GM21360 (cell line): ENCODE measurements at regions not wholly inside any gene's neighbourhood (a gene's known extent, or its start where the extent isn't known, plus 50 kb on each side); places are given as distances from the start of the nearest gene placed in this dataset.

ENCODE experiments used
- ATAC-seq: cut with Tn5 transposase; IDR thresholded peaks from one replicate; pipeline ENCODE4 v1.9.1; 2021; ENCODE audit warnings: mild to moderate bottlenecking, moderate library complexity; ENCODE audit not compliant: unreplicated experiment

GRCh38 chr21:27146268-27146667, 179.4 kb upstream of the ADAMTS5 start:
- ATAC-seq: no peak

- no peak for ATAC-seq
Observed at GRCh38 chr21:27145134-27145798, 178.4 kb upstream of the ADAMTS5 start.

DNA sequence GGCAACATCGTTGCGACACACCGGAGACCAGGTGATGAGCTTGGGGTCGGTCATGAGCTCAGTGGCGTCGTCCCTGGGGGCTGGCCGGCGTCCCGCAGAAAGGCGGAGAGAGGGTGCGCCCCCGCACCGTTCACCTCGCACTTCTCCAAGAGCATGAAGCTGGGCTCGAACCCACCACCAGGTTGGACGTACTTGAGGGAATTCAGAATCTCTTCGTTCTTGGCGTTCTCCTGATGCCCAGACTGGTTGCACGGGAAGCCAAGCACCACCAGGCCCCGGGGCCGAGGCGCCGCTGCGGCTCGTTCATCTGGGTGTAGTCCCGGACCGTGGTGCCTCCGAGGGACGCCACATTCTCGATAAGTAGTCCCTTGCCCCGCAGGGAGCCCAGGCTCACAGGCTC, 176.6 kb upstream of the ADAMTS5 start:
- ATAC-seq: no peak

DNA sequence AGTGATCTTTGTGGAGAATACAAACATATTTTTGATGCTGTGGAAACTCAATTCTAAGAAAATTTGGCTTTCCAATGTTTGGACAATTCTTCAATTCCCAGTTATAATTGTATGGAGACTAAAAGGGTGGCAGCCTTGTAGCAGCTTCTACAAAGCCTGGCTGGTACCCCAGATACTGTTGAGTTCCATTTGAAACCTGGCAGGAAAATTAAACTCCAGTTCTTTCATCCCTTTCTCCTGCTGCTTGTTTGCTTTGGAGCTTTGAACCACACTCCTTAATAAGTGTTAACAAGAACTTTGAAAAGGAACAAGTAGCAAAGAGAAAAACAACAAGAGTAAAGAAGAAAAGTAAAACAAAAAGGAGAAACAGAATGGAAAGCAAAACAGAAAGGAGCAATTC, 172.6 kb upstream of the ADAMTS5 start:
- no peak for ATAC-seq

DNA sequence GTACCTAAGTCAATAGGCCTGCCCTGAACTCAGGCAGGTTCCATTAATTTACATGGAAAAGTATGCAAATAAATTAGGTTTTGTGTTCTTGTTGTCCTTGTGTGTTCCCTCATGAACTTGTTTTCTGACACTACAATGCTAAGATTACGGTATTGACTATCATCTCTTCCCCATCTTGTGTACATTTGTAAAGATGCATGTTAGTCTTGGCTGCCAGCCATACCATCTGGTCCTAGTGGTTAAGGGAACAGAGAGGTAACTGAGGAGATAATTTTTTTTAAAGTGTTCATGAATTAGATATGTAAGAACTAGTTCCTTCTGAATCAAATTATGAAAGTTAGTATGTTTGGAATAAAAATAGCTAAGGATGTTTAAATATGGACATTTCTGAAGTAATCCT, 167.6 kb upstream of the ADAMTS5 start:
- no peak for ATAC-seq

DNA sequence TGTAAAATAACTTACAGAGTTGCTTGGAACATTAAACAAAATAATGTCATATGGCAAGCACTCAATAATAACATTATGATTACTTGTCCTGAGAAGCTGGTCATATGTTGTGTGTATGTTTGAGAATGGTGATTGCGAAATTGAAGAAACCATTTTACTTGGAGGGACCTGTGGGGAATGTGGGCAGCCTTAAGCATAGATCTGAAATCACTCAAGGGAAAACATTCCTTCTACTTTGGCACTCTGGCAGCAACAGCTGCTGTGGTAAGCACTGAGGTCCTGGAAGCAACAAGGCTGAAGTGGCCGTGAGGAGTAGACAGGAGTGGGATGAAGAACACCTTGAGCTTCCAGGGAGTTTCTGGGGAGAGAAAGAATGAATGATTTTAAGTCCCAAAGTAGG, 165.4 kb upstream of the ADAMTS5 start:
- no peak for ATAC-seq

GRCh38 chr21:27130154-27130553, 163.3 kb upstream of the ADAMTS5 start:
- no peak for ATAC-seq

DNA sequence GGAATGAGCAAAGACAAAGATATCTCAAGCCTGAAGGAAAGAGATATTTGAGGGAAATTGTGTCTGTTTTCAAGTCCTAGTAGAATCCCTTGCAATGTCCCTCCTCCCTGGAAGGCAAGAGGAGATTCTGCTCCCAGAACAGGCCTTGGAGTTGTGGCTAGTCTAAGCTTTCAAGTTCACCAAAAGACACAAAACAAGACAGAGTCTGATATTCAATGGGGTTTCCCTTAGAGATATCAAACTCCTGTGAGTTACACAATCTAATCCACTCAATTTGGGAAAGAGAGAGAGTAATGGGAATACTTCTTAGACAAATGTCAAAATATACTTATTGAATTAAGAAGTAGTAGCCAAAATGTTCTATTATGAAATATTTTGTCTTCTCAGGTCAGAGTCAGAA, 162.8 kb upstream of the ADAMTS5 start:
- no peak for ATAC-seq

GRCh38 chr21:27129215-27129614, 162.3 kb upstream of the ADAMTS5 start:
- ATAC-seq: no peak

- no peak for ATAC-seq
Observed at GRCh38 chr21:27126140-27126539, 159.3 kb upstream of the ADAMTS5 start.

GRCh38 chr21:27122686-27123085, 155.8 kb upstream of the ADAMTS5 start:
- ATAC-seq: no peak

DNA sequence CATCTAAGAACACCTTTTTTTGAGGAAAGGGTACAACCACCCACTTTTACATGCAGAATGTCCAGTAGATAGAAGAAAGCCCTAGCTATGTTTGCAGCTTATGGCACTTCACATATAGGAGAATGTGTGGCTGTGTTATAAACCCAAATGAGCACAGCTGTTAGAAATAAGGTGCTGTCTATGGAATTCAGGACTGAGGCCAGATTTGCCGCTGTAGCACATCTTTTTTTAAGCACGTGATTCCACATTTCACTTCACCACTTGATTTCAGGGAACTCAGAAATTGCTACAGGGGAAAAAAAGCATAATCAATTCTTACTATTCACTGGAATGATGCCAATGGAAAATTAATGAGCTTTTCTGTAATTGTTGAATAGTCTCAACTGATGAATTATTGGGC, 147.2 kb upstream of the ADAMTS5 start:
- no peak for ATAC-seq

DNA sequence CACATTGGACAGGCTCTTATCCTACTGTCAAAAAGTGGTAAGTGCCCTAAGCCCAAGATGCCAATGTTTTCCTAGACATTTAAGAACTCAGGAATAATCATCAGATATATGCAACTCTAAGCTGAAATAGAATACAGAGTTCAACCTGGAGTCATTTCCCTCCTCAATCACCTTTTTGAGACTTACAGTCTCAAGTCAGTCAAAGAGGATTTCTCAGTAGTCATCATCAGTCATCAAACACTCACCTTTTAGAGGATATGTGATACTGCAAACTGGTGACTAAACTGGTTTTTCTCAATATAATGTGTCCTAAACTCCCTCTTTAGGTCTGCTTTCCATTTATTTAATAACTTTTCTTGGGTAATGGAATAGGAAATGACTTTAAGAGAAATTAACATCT, 145.3 kb upstream of the ADAMTS5 start:
- no peak for ATAC-seq

DNA sequence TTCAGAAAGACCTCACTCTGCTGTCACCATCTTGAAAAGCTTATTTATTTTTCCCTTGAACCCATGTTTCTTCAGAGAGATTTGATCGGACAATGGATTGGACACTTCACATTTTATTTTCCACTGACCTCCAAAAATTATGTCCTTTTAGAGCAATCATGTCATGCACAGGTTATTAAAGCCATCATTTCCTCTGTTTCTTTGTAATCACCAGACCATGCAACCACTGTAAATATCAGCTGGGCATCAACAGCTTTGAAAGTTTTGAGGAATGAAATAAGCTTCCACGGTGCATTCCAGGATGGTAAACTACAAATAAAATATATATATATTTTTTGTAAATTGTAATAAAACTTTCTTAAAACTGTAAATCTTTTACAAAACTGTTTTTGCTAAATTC, 144.1 kb upstream of the ADAMTS5 start:
- ATAC-seq: no peak

DNA sequence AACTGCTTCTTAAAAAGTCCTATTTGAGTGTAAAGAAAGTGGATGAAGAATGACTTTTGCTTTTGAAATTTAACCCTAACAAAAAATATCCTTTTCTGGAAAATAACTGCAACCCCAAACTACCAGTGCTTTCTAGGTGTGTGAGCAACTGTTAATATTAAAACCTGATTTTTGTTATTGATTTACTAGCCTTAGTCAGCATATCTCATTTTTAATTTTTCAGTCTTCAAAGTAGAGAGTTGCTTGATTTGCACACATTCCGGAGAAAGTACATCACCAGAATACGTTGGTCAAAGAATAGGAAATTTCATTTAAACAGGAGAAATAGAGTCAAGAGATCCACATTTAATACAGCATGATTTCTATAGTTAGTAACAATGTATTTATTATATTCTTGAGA, 141.8 kb upstream of the ADAMTS5 start:
- ATAC-seq: no peak

DNA sequence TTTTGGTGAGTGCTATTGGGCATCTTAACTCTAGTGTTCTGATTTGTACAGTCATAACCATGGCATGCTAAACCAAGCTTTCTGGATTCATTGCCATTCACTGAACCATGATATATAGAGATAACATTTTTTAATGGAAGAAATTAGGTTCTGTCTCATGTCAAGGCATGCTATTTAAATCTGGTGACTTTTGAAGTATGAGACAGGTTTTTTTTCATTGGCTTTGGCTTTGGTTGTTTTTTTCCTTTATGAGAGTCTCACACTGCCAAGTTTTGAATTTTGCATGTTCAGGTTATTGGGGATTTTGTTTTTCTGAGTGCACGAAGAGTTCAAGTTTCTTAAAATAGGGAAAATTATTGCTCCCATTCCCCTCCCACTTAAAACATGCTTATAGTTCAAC, 141.3 kb upstream of the ADAMTS5 start:
- ATAC-seq: no peak

- ATAC-seq: no peak
Observed at GRCh38 chr21:27104846-27105431, 138.1 kb upstream of the ADAMTS5 start.

DNA sequence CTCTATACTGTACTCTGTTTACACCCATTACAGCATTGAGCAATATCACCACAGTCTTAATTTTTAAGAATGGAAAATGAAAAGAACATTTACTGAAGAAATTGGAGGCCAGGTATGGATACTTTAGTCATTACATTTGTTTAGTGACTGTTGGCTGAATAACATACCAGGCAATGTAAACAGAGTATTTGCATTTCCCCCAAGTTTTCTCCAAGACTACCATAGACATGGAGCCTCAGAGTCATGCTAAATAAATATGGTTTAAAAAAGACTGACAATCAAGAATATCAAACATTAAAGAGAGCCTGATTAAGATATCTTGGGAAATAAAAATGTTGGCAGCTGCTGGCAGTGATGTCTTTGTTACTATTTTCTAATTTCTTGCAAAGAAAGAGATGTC, 136.9 kb upstream of the ADAMTS5 start:
- no peak for ATAC-seq

DNA sequence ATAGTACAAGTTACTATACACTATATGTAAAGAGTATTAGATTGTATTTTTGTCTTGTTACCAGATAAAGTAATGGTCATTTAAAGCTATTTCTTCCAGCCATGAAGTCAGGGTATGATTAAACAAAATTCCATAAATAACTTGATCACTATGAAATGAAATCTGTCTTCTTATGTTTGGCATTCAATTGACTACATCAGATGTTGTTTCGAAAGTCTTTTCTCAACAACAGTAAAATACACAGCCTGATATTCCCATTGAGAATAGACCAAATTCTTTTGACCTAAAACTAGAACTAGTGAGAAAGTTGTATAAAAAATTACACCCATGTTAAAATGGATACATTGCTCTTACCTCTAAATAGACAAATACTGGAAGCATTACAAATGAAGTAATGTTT, 134.6 kb upstream of the ADAMTS5 start:
- ATAC-seq: no peak

DNA sequence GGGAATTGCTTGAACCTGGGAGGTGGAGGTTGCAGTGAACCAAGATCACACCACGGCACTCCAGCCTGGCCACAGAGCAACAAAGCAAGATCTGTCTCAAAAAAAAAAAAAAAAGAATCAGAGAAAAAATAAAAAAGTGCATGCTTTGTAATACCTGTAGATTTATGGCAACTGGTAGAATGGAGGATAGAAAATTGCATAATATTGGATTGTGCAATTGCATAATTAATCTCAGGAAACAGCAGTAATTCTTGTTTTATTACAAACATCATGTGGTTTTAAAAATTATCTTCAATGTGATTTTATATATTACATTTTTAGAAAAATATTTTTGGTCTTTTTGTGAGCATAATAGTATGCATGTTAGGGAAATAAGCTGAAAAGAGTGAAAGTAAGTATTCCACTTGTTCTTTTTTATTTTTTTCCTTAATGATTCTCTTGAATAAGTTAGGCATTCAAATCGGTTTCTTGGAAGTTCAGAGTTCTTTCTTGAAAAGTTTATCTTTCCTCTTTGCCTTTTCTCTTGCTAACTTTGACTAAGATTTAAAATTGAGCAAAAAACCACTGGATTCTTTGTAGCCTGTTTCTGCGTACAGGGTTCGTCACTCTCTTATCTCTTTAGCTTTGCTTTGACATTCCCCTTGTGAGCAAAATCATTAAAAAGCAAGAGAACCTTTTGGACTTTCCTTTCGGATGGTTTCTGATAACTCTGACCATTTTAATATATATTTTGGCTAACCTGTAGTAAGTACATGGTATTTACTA, 127.5 kb upstream of the ADAMTS5 start:
- no peak for ATAC-seq

DNA sequence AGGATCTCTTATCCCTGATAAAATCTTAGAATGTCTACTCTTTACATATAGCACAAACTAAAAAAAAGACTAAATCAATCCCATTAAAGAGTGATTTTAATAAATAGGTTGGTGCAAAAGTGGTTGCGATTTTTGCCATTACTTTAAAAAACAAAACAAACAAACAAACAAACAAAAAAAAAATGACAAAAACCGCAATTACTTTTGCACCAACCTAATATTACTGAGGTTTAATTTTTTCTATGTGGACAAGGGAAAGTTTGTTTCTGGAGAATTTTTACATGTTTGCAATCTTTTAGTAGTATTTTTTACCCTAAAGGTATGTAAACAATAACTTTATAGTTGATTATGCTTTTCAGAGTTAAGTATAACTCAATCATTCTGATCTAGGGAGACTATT, 119.7 kb upstream of the ADAMTS5 start:
- ATAC-seq: no peak

DNA sequence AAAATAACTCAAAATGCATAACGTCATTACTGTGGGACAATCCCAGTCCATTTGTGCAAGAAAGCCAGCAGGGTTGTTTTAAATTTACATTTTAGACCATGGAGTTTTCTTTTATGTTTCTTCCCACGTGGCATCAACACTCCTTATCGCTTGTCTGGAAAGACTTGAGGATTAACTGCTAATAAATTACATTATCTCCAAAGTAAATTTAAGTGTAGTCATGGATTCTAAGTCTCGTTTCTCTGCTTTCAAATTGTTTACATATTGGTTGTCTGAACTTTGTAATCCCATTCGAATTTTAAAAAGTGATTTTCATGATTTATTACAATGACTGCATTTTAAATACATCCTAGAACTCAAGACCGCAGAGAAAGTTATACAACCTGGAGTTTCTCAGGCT, 119.3 kb upstream of the ADAMTS5 start:
- no peak for ATAC-seq
